ENCODE measurements at regions not wholly inside any gene's neighbourhood (a gene's known extent, or its start where the extent isn't known, plus 50 kb on each side); places are given as distances from the start of the nearest gene placed in this dataset.

GRCh38 chr2:206217743-206218142, 56.7 kb upstream of the ZDBF2 start:
- TF ChIP-seq CTCF (IDR thresholded peaks at IDR 0.05; ENCODE audit: borderline replicate concordance, extremely low read depth, low read length, poor library complexity, severe bottlenecking) (no peak), EZH2 (IDR thresholded peaks at IDR 0.05; ENCODE audit: borderline replicate concordance, low read depth, low read length, severe bottlenecking) (no peak)

All from DND-41 (cell line).